Endodermal cell (in vitro differentiated cells): ENCODE measurements at regions not wholly inside any gene's neighbourhood (a gene's known extent, or its start where the extent isn't known, plus 50 kb on each side); places are given as distances from the start of the nearest gene placed in this dataset.

ENCODE experiments used
- DNase-seq: peaks from one replicate; pipeline ENCODE4 v3.0.0-alpha.2; 2017
- H3K27ac ChIP-seq: 2 replicates; pipeline ENCODE4 v1.5.1; 2013; ENCODE audit warnings: mild to moderate bottlenecking, low read depth, low read length, moderate library complexity
- H3K27me3 ChIP-seq: 2 replicates; pipeline ENCODE4 v1.6.1; 2013; ENCODE audit warnings: mild to moderate bottlenecking, low read length, moderate library complexity; ENCODE audit not compliant: insufficient read depth, control insufficient read depth, poor library complexity, severe bottlenecking
- H3K36me3 ChIP-seq: 2 replicates; pipeline ENCODE4 v1.7.0; 2013; ENCODE audit warnings: mild to moderate bottlenecking, low read length, moderate library complexity; ENCODE audit not compliant: control insufficient read depth, insufficient read depth
- H3K4me1 ChIP-seq: one replicate; pipeline ENCODE4 v1.7.0; 2013; ENCODE audit warnings: low read length; ENCODE audit not compliant: control insufficient read depth, insufficient read depth
- H3K4me3 ChIP-seq: 2 replicates; pipeline ENCODE4 v1.5.1; 2013; ENCODE audit warnings: mild to moderate bottlenecking, low read length, moderate library complexity
- H3K9ac ChIP-seq: 2 replicates; pipeline ENCODE4 v1.6.1; 2013; ENCODE audit warnings: mild to moderate bottlenecking, low read length, moderate library complexity; ENCODE audit not compliant: poor library complexity, severe bottlenecking; ENCODE audit errors: extremely low read depth
- H3K9me3 ChIP-seq: 2 replicates; pipeline ENCODE4 v1.6.1; 2013; ENCODE audit warnings: mild to moderate bottlenecking, low read length, moderate library complexity; ENCODE audit not compliant: control insufficient read depth
- H3K27ac Mint-ChIP-seq: 2 replicates; pipeline ENCODE4 v1.8.0; 2020; ENCODE audit warnings: mixed read lengths
- H3K27me3 Mint-ChIP-seq: 2 replicates; pipeline ENCODE4 v1.8.0; 2021; ENCODE audit warnings: mild to moderate bottlenecking, mixed read lengths; ENCODE audit not compliant: insufficient read depth
- H3K36me3 Mint-ChIP-seq: 2 replicates; pipeline ENCODE4 v1.8.0; 2020; ENCODE audit warnings: low read depth, mixed read lengths
- H3K4me1 Mint-ChIP-seq: 2 replicates; pipeline ENCODE4 v1.8.0; 2020; ENCODE audit warnings: mixed read lengths
- H3K4me3 Mint-ChIP-seq: 2 replicates; pipeline ENCODE4 v1.8.0; 2020; ENCODE audit warnings: mild to moderate bottlenecking, moderate library complexity, mixed read lengths
- H3K9me3 Mint-ChIP-seq: 2 replicates; pipeline ENCODE4 v1.8.0; 2020; ENCODE audit warnings: mild to moderate bottlenecking, mixed read lengths
- WGBS, 2 experiments: methylation state at CpG; one replicate each; pipeline versions ENCODE4 v1.1.5 to v1.1.7; 2013; ENCODE audit warnings: missing lambda C conversion rate in 2 of 2, mixed read lengths in 1 of 2; ENCODE audit not compliant: insufficient coverage in 1 of 2, insufficient read length in 1 of 2; 5-methylcytosine and 5-hydroxymethylcytosine counted together
- TF ChIP-seq, protein P1 (sequence below): fragments of 200-600 bp; sonication (generic); conservative IDR thresholded peaks from 2 replicates; pipeline ENCODE4 v1.5.0; 2021; ENCODE audit warnings: antibody characterized with exemption, mild to moderate bottlenecking

- Mint-ChIP-seq H3K4me1 (peaks cover 9% of the 10 kb centered on the region), H3K9me3 (peaks cover 18% of the 10 kb centered on the region), H3K36me3 (no peaks in the 10 kb centered on the region), H3K27ac (no peak overlapping the region), H3K4me3 (no peak overlapping the region), H3K27me3 (no peaks in the 10 kb centered on the region)
- no peaks in the 10 kb centered on the region for H3K36me3 ChIP-seq
- H3K27ac ChIP-seq = no peak overlapping the region
- TF ChIP-seq, protein P1, sequence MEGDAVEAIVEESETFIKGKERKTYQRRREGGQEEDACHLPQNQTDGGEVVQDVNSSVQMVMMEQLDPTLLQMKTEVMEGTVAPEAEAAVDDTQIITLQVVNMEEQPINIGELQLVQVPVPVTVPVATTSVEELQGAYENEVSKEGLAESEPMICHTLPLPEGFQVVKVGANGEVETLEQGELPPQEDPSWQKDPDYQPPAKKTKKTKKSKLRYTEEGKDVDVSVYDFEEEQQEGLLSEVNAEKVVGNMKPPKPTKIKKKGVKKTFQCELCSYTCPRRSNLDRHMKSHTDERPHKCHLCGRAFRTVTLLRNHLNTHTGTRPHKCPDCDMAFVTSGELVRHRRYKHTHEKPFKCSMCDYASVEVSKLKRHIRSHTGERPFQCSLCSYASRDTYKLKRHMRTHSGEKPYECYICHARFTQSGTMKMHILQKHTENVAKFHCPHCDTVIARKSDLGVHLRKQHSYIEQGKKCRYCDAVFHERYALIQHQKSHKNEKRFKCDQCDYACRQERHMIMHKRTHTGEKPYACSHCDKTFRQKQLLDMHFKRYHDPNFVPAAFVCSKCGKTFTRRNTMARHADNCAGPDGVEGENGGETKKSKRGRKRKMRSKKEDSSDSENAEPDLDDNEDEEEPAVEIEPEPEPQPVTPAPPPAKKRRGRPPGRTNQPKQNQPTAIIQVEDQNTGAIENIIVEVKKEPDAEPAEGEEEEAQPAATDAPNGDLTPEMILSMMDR = peak; percentile 25
- no peak for DNase-seq
- H3K9me3 ChIP-seq = peaks cover 14% of the 10 kb centered on the region
- no peak overlapping the region for H3K4me3 ChIP-seq
- H3K27me3 ChIP-seq = no peaks in the 10 kb centered on the region
- H3K9ac ChIP-seq = no peak overlapping the region
- H3K4me1 ChIP-seq = peaks cover 2% of the 10 kb centered on the region
- 83 to 90% methylated on average over 1 to 4 of the region's 4 CpGs for WGBS, 2 experiments
Measured at GRCh38 chr1:116842654-116843053, 67.1 kb upstream of the PTGFRN start.

DNA sequence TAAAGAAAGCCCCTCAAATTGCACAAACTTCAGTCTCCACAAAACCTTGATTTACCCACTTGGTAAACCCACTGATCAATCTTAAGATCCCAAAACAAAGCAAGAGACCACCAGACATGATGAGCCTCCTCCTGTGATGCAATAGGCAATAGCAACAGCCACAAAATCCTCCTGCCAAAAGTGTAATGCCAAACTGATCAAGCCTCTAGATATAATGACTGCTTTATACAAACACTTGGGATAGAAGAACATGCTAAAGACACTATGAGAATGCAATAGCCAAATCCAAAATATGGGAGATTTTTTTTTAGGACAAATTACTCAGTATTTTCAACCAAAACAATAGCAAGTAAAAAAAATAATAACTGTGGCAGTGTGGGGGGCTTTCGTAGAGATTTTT, 64.9 kb upstream of the PTGFRN start:
- Histone ChIP-seq H3K9me3 (no peaks in the 10 kb centered on the region), H3K9ac (no peak overlapping the region), H3K4me3 (no peak overlapping the region), H3K4me1 (peaks cover 2% of the 10 kb centered on the region), H3K27ac (no peak overlapping the region), H3K27me3 (no peaks in the 10 kb centered on the region), H3K36me3 (no peaks in the 10 kb centered on the region)
- Mint-ChIP-seq H3K4me1 (peaks cover 9% of the 10 kb centered on the region), H3K27me3 (no peaks in the 10 kb centered on the region), H3K36me3 (no peaks in the 10 kb centered on the region), H3K27ac (no peak overlapping the region), H3K4me3 (no peak overlapping the region), H3K9me3 (peaks cover 2% of the 10 kb centered on the region)
- WGBS, 2 experiments = 81% methylated on average over 1 of the region's 1 CpG; no CpG with 5 or more reads in 1 of the 2 experiments
- TF ChIP-seq, protein P1 = no peak
- DNase-seq = no peak

GRCh38 chr1:116847190-116847589, 62.5 kb upstream of the PTGFRN start:
- Histone ChIP-seq H3K9ac (no peak overlapping the region), H3K9me3 (no peaks in the 10 kb centered on the region), H3K4me1 (peaks cover 2% of the 10 kb centered on the region), H3K4me3 (no peak overlapping the region), H3K27ac (no peak overlapping the region), H3K27me3 (no peaks in the 10 kb centered on the region), H3K36me3 (no peaks in the 10 kb centered on the region)
- WGBS, 2 experiments = 69 to 100% methylated on average over 2 of the region's 2 CpGs
- no peak for DNase-seq
- no peak overlapping the region for H3K27ac Mint-ChIP-seq
- no peak overlapping the region for H3K4me3 Mint-ChIP-seq
- peaks cover 15% of the 10 kb centered on the region for H3K4me1 Mint-ChIP-seq
- H3K9me3 Mint-ChIP-seq = no peaks in the 10 kb centered on the region
- H3K36me3 Mint-ChIP-seq = no peaks in the 10 kb centered on the region
- TF ChIP-seq, protein P1 = no peak
- H3K27me3 Mint-ChIP-seq = no peaks in the 10 kb centered on the region
